Type B pancreatic cell (in vitro differentiated cells): ENCODE measurements at regions not wholly inside any gene's neighbourhood (a gene's known extent, or its start where the extent isn't known, plus 50 kb on each side); places are given as distances from the start of the nearest gene placed in this dataset.

ENCODE experiments used
- DNase-seq: peaks from one replicate; pipeline ENCODE4 v3.0.0; 2021; ENCODE audit warnings: mixed read lengths; ENCODE audit not compliant: unreplicated experiment; ENCODE audit errors: extremely low spot score
- H3K27ac Mint-ChIP-seq: 2 replicates; pipeline ENCODE4 v1.8.0; 2021; ENCODE audit warnings: mild to moderate bottlenecking, mixed read lengths
- H3K27me3 Mint-ChIP-seq: 2 replicates; pipeline ENCODE4 v1.8.0; 2021; ENCODE audit warnings: mixed read lengths
- H3K36me3 Mint-ChIP-seq: 2 replicates; pipeline ENCODE4 v1.8.0; 2021; ENCODE audit warnings: mixed read lengths
- H3K4me1 Mint-ChIP-seq: one replicate; pipeline ENCODE4 v1.8.0; 2021; ENCODE audit warnings: mixed read lengths; ENCODE audit not compliant: unreplicated experiment
- H3K4me3 Mint-ChIP-seq: 2 replicates; pipeline ENCODE4 v1.8.0; 2021; ENCODE audit warnings: mild to moderate bottlenecking, mixed read lengths
- H3K9me3 Mint-ChIP-seq: 2 replicates; pipeline ENCODE4 v1.8.0; 2021; ENCODE audit warnings: mixed read lengths
- CTCF ChIP-seq: fragments of 200-600 bp; sonication (generic); conservative IDR thresholded peaks from 2 replicates; pipeline ENCODE4 v1.5.0; 2021; ENCODE audit warnings: antibody characterized with exemption, mild to moderate bottlenecking

GRCh38 chrX:134174859-134175258 lies 62.1 kb upstream of the CCDC160 start:
- H3K4me3 Mint-ChIP-seq = peak overlapping the region; percentile 93
- peaks cover 27% of the 10 kb centered on the region for H3K27me3 Mint-ChIP-seq
- no peak for DNase-seq
- H3K4me1 Mint-ChIP-seq = peaks cover 37% of the 10 kb centered on the region
- peaks cover 5% of the 10 kb centered on the region for H3K9me3 Mint-ChIP-seq
- no peak for TF ChIP-seq CTCF
- peaks cover 6% of the 10 kb centered on the region for H3K36me3 Mint-ChIP-seq
- H3K27ac Mint-ChIP-seq = no peak overlapping the region

GRCh38 chrX:134177527-134177926 lies 59.5 kb upstream of the CCDC160 start:
- Mint-ChIP-seq H3K4me3 (no peak overlapping the region), H3K9me3 (peaks cover 6% of the 10 kb centered on the region), H3K27ac (no peak overlapping the region), H3K4me1 (peaks cover 36% of the 10 kb centered on the region), H3K36me3 (peaks cover 5% of the 10 kb centered on the region), H3K27me3 (peaks cover 26% of the 10 kb centered on the region)
- no peak for TF ChIP-seq CTCF
- no peak for DNase-seq

GRCh38 chrX:134180601-134181274 lies 56.2 kb upstream of the CCDC160 start:
- H3K36me3 Mint-ChIP-seq = peaks cover 5% of the 10 kb centered on the region
- no peak overlapping the region for H3K4me3 Mint-ChIP-seq
- H3K9me3 Mint-ChIP-seq = peaks cover 6% of the 10 kb centered on the region
- peaks cover 14% of the 10 kb centered on the region for H3K4me1 Mint-ChIP-seq
- peaks cover 5% of the 10 kb centered on the region for H3K27me3 Mint-ChIP-seq
- DNase-seq = no peak
- TF ChIP-seq CTCF = no peak
- H3K27ac Mint-ChIP-seq = no peak overlapping the region

- DNase-seq = no peak
- peaks cover 6% of the 10 kb centered on the region for H3K9me3 Mint-ChIP-seq
- no peak overlapping the region for H3K4me3 Mint-ChIP-seq
- H3K36me3 Mint-ChIP-seq = peaks cover 5% of the 10 kb centered on the region
- no peak overlapping the region for H3K27ac Mint-ChIP-seq
- H3K27me3 Mint-ChIP-seq = peaks cover 5% of the 10 kb centered on the region
- peaks cover 13% of the 10 kb centered on the region for H3K4me1 Mint-ChIP-seq
- TF ChIP-seq CTCF = no peak
Observed at GRCh38 chrX:134181275-134181660, 55.7 kb upstream of the CCDC160 start.

GRCh38 chrX:134183665-134184064 lies 53.3 kb upstream of the CCDC160 start:
- Mint-ChIP-seq H3K36me3 (peaks cover 5% of the 10 kb centered on the region), H3K4me1 (peaks cover 17% of the 10 kb centered on the region), H3K4me3 (no peak overlapping the region), H3K27ac (no peak overlapping the region), H3K27me3 (peaks cover 5% of the 10 kb centered on the region), H3K9me3 (peaks cover 6% of the 10 kb centered on the region)
- DNase-seq = no peak
- TF ChIP-seq CTCF = no peak
